WTC11 (cell line): ENCODE measurements at regions not wholly inside any gene's neighbourhood (a gene's known extent, or its start where the extent isn't known, plus 50 kb on each side); places are given as distances from the start of the nearest gene placed in this dataset.

Experiments used
- ATAC-seq: fragments of 200-7000 bp; cut with Tn5 transposase; 2 replicates; pipeline ENCODE4 v1.10.0; 2021; ENCODE audit warnings: mild to moderate bottlenecking, moderate library complexity
- CTCF ChIA-PET: fragments of 300-600 bp; sonication (Branson Sonifier 250); formaldehyde crosslinking; loops from one replicate; lab custom pipeline; 2021; ENCODE audit warnings: antibody characterized with exemption; lab: Charles Lee
- POLR2A ChIA-PET: fragments of 350-600 bp; sonication (Branson Sonifier 250); formaldehyde crosslinking; loops from one replicate; lab custom pipeline; 2021; ENCODE audit warnings: antibody characterized with exemption; lab: Charles Lee
- DNase-seq: peaks from one replicate; pipeline ENCODE4 v3.0.0; 2021; ENCODE audit warnings: low spot score
- H3K27ac Mint-ChIP-seq: 2 replicates; pipeline ENCODE4 v1.8.0; 2021; ENCODE audit warnings: mixed read lengths
- H3K27me3 Mint-ChIP-seq: 2 replicates; pipeline ENCODE4 v1.8.0; 2021; ENCODE audit warnings: low read depth, mild to moderate bottlenecking, moderate library complexity, mixed read lengths
- H3K36me3 Mint-ChIP-seq: 2 replicates; pipeline ENCODE4 v1.8.0; 2021; ENCODE audit warnings: mixed read lengths
- H3K4me1 Mint-ChIP-seq: 2 replicates; pipeline ENCODE4 v1.8.0; 2022; ENCODE audit warnings: mixed read lengths
- H3K4me3 Mint-ChIP-seq: 2 replicates; pipeline ENCODE4 v1.8.0; 2021; ENCODE audit warnings: mild to moderate bottlenecking, moderate library complexity, mixed read lengths
- H3K9me3 Mint-ChIP-seq: 2 replicates; pipeline ENCODE4 v1.8.0; 2021; ENCODE audit warnings: mixed read lengths
- ATF1 ChIP-seq: sonication (generic); formaldehyde crosslinking; IDR thresholded peaks from 2 replicates; pipeline ENCODE4 v1.8.1; 2023; ENCODE audit warnings: mild to moderate bottlenecking, moderate library complexity, missing genetic modification reagents
- ELF4 ChIP-seq: sonication (generic); formaldehyde crosslinking; IDR thresholded peaks from 2 replicates; pipeline ENCODE4 v1.8.1; 2022; ENCODE audit warnings: low read depth, mild to moderate bottlenecking, moderate library complexity, missing genetic modification reagents
- ETV6 ChIP-seq: sonication (generic); formaldehyde crosslinking; IDR thresholded peaks from 2 replicates; pipeline ENCODE4 v1.8.1; 2022; ENCODE audit warnings: mild to moderate bottlenecking, missing genetic modification reagents
- GRHL2 ChIP-seq: fragments of 250-450 bp; sonication (Bioruptor Pico); IDR thresholded peaks from 2 replicates; pipeline ENCODE4 v1.8.0; 2022; ENCODE audit warnings: mild to moderate bottlenecking, moderate library complexity; ENCODE audit not compliant: insufficient replicate concordance, severe bottlenecking
- GTF2I ChIP-seq: fragments of 250-450 bp; sonication (Bioruptor Pico); conservative IDR thresholded peaks from 2 replicates; pipeline ENCODE4 v1.4.0; 2021; ENCODE audit warnings: mild to moderate bottlenecking
- IRF2 ChIP-seq: sonication (generic); formaldehyde crosslinking; IDR thresholded peaks from 2 replicates; pipeline ENCODE4 v1.8.0; 2022; ENCODE audit warnings: low read depth, missing genetic modification reagents, borderline replicate concordance
- JAZF1 ChIP-seq: fragments of 250-450 bp; sonication (Bioruptor Pico); IDR thresholded peaks from 2 replicates; pipeline ENCODE4 v1.9.0; 2021; ENCODE audit warnings: moderate library complexity, mild to moderate bottlenecking, inconsistent platforms
- JUN ChIP-seq: sonication (generic); formaldehyde crosslinking; IDR thresholded peaks from 2 replicates; pipeline ENCODE4 v1.8.0; 2023; ENCODE audit warnings: mild to moderate bottlenecking, missing genetic modification reagents
- NFYB ChIP-seq: sonication (generic); formaldehyde crosslinking; conservative IDR thresholded peaks from 2 replicates; pipeline ENCODE4 v1.8.0; 2022; ENCODE audit warnings: low read depth, missing genetic modification reagents
- NR1H2 ChIP-seq: sonication (generic); formaldehyde crosslinking; IDR thresholded peaks from 2 replicates; pipeline ENCODE4 v1.9.0; 2021; ENCODE audit warnings: mild to moderate bottlenecking, moderate library complexity, missing genetic modification reagents
- NR2C2 ChIP-seq: sonication (generic); formaldehyde crosslinking; IDR thresholded peaks from 2 replicates; pipeline ENCODE4 v1.8.0; 2022; ENCODE audit warnings: mild to moderate bottlenecking, missing genetic modification reagents
- OVOL2 ChIP-seq: fragments of 250-450 bp; sonication (Bioruptor Pico); IDR thresholded peaks from 2 replicates; pipeline ENCODE4 v1.9.0; 2021; ENCODE audit warnings: mild to moderate bottlenecking, borderline replicate concordance
- PRRX2 ChIP-seq: fragments of 250-450 bp; sonication (Bioruptor Pico); IDR thresholded peaks from 2 replicates; pipeline ENCODE4 v1.8.0; 2021; ENCODE audit warnings: mild to moderate bottlenecking
- RELA ChIP-seq: sonication (generic); formaldehyde crosslinking; IDR thresholded peaks from 2 replicates; pipeline ENCODE4 v1.8.1; 2022; ENCODE audit warnings: missing genetic modification reagents, mild to moderate bottlenecking, borderline replicate concordance
- SMAD3 ChIP-seq: sonication (generic); formaldehyde crosslinking; IDR thresholded peaks from 2 replicates; pipeline ENCODE4 v1.8.0; 2022; ENCODE audit warnings: missing genetic modification reagents, mild to moderate bottlenecking, borderline replicate concordance
- SOX15 ChIP-seq: fragments of 250-450 bp; sonication (Bioruptor Pico); IDR thresholded peaks from 2 replicates; pipeline ENCODE4 v1.9.0; 2021; ENCODE audit warnings: mild to moderate bottlenecking
- ZBTB21 ChIP-seq: sonication (generic); formaldehyde crosslinking; IDR thresholded peaks from 2 replicates; pipeline ENCODE4 v1.8.1; 2023; ENCODE audit warnings: mild to moderate bottlenecking, missing genetic modification reagents, borderline replicate concordance
- ZNF263 ChIP-seq: sonication (generic); formaldehyde crosslinking; IDR thresholded peaks from 2 replicates; pipeline ENCODE4 v1.8.1; 2022; ENCODE audit warnings: low read depth, mild to moderate bottlenecking, moderate library complexity, missing genetic modification reagents
- ZNF317 ChIP-seq: sonication (generic); formaldehyde crosslinking; IDR thresholded peaks from 2 replicates; pipeline ENCODE4 v1.8.1; 2023; ENCODE audit warnings: low read depth, mild to moderate bottlenecking, moderate library complexity, missing genetic modification reagents, borderline replicate concordance
- ZNF396 ChIP-seq: fragments of 250-450 bp; sonication (Bioruptor Pico); IDR thresholded peaks from 2 replicates; pipeline ENCODE4 v1.8.0; 2021; ENCODE audit warnings: mild to moderate bottlenecking, moderate library complexity, borderline replicate concordance
- ZNF423 ChIP-seq: fragments of 250-450 bp; sonication (Bioruptor Pico); IDR thresholded peaks from 2 replicates; pipeline ENCODE4 v2.1.2; 2022; ENCODE audit warnings: mild to moderate bottlenecking, moderate library complexity
- TF ChIP-seq, protein P1 (sequence below): sonication (generic); formaldehyde crosslinking; IDR thresholded peaks from 2 replicates; pipeline ENCODE4 v1.8.0; 2023; ENCODE audit warnings: missing genetic modification reagents
- TF ChIP-seq, protein P2 (sequence below): sonication (generic); formaldehyde crosslinking; IDR thresholded peaks from 2 replicates; pipeline ENCODE4 v1.8.0; 2023; ENCODE audit warnings: mild to moderate bottlenecking, missing genetic modification reagents
- TF ChIP-seq, protein P3 (sequence below): fragments of 250-450 bp; sonication (Bioruptor Pico); IDR thresholded peaks from 2 replicates; pipeline ENCODE4 v1.9.0; 2021; ENCODE audit warnings: mild to moderate bottlenecking
- TF ChIP-seq, protein P4 (sequence below): fragments of 250-450 bp; sonication (Bioruptor Pico); IDR thresholded peaks from 2 replicates; pipeline ENCODE4 v1.9.0; 2021; ENCODE audit warnings: moderate library complexity, mild to moderate bottlenecking, inconsistent platforms, borderline replicate concordance
- TF ChIP-seq, protein P5 (sequence below): sonication (generic); formaldehyde crosslinking; IDR thresholded peaks from 2 replicates; pipeline ENCODE4 v1.8.1; 2022; ENCODE audit warnings: mild to moderate bottlenecking, missing genetic modification reagents, moderate library complexity, borderline replicate concordance
- TF ChIP-seq, protein P6 (sequence below): fragments of 250-450 bp; sonication (Bioruptor Pico); IDR thresholded peaks from 2 replicates; pipeline ENCODE4 v1.9.0; 2021; ENCODE audit warnings: mild to moderate bottlenecking
- TF ChIP-seq, protein P7 (sequence below): sonication (generic); formaldehyde crosslinking; IDR thresholded peaks from 2 replicates; pipeline ENCODE4 v1.8.1; 2022; ENCODE audit warnings: low read depth, mild to moderate bottlenecking, moderate library complexity, missing genetic modification reagents, borderline replicate concordance

DNA sequence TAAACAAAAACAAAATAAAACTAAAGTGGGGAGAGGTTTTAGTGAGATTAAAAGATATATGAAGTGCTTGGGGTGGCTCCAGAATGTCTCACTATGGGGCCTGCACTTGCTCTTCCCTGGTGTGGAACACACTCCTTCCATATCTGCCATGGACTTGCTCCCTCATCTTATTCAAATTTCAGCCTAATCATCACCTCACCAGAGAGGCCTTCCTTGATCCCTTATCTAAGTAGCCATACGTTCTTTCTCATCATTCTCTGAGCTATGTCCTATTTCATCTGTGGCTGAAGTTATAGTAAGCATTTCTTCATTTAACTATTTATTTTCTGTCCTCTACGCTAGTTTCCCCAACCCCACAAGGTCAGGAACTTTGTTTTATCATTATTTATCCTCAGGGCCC lies 511.7 kb downstream of the NTRK3 start:
- ChIA-PET POLR2A (no interaction called here), CTCF (no interaction called here)
- TF ChIP-seq, protein P1, sequence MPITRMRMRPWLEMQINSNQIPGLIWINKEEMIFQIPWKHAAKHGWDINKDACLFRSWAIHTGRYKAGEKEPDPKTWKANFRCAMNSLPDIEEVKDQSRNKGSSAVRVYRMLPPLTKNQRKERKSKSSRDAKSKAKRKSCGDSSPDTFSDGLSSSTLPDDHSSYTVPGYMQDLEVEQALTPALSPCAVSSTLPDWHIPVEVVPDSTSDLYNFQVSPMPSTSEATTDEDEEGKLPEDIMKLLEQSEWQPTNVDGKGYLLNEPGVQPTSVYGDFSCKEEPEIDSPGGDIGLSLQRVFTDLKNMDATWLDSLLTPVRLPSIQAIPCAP (CRISPR knock-in tag) = no peak
- no peak for TF ChIP-seq NR2C2
- TF ChIP-seq ZNF423 (CRISPR knock-in tag) = no peak
- TF ChIP-seq ATF1 (CRISPR knock-in tag) = no peak
- TF ChIP-seq JAZF1 = no peak
- no peak for TF ChIP-seq RELA
- TF ChIP-seq, protein P2, sequence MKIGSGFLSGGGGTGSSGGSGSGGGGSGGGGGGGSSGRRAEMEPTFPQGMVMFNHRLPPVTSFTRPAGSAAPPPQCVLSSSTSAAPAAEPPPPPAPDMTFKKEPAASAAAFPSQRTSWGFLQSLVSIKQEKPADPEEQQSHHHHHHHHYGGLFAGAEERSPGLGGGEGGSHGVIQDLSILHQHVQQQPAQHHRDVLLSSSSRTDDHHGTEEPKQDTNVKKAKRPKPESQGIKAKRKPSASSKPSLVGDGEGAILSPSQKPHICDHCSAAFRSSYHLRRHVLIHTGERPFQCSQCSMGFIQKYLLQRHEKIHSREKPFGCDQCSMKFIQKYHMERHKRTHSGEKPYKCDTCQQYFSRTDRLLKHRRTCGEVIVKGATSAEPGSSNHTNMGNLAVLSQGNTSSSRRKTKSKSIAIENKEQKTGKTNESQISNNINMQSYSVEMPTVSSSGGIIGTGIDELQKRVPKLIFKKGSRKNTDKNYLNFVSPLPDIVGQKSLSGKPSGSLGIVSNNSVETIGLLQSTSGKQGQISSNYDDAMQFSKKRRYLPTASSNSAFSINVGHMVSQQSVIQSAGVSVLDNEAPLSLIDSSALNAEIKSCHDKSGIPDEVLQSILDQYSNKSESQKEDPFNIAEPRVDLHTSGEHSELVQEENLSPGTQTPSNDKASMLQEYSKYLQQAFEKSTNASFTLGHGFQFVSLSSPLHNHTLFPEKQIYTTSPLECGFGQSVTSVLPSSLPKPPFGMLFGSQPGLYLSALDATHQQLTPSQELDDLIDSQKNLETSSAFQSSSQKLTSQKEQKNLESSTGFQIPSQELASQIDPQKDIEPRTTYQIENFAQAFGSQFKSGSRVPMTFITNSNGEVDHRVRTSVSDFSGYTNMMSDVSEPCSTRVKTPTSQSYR (CRISPR knock-in tag) = no peak
- TF ChIP-seq, protein P3, sequence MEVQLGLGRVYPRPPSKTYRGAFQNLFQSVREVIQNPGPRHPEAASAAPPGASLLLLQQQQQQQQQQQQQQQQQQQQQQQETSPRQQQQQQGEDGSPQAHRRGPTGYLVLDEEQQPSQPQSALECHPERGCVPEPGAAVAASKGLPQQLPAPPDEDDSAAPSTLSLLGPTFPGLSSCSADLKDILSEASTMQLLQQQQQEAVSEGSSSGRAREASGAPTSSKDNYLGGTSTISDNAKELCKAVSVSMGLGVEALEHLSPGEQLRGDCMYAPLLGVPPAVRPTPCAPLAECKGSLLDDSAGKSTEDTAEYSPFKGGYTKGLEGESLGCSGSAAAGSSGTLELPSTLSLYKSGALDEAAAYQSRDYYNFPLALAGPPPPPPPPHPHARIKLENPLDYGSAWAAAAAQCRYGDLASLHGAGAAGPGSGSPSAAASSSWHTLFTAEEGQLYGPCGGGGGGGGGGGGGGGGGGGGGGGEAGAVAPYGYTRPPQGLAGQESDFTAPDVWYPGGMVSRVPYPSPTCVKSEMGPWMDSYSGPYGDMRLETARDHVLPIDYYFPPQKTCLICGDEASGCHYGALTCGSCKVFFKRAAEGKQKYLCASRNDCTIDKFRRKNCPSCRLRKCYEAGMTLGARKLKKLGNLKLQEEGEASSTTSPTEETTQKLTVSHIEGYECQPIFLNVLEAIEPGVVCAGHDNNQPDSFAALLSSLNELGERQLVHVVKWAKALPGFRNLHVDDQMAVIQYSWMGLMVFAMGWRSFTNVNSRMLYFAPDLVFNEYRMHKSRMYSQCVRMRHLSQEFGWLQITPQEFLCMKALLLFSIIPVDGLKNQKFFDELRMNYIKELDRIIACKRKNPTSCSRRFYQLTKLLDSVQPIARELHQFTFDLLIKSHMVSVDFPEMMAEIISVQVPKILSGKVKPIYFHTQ (CRISPR knock-in tag) = no peak
- no peak for TF ChIP-seq ETV6 (CRISPR knock-in tag)
- TF ChIP-seq JUN (CRISPR knock-in tag) = no peak
- TF ChIP-seq, protein P4, sequence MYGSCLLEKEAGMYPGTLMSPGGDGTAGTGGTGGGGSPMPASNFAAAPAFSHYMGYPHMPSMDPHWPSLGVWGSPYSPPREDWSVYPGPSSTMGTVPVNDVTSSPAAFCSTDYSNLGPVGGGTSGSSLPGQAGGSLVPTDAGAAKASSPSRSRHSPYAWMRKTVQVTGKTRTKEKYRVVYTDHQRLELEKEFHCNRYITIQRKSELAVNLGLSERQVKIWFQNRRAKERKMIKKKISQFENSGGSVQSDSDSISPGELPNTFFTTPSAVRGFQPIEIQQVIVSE (CRISPR knock-in tag) = no peak
- no peak for TF ChIP-seq GTF2I (CRISPR knock-in tag)
- TF ChIP-seq PRRX2 (CRISPR knock-in tag) = no peak
- TF ChIP-seq, protein P5, sequence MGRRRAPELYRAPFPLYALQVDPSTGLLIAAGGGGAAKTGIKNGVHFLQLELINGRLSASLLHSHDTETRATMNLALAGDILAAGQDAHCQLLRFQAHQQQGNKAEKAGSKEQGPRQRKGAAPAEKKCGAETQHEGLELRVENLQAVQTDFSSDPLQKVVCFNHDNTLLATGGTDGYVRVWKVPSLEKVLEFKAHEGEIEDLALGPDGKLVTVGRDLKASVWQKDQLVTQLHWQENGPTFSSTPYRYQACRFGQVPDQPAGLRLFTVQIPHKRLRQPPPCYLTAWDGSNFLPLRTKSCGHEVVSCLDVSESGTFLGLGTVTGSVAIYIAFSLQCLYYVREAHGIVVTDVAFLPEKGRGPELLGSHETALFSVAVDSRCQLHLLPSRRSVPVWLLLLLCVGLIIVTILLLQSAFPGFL (CRISPR knock-in tag) = no peak
- no peak for TF ChIP-seq SOX15 (CRISPR knock-in tag)
- TF ChIP-seq SMAD3 (CRISPR knock-in tag) = no peak
- TF ChIP-seq GRHL2 (CRISPR knock-in tag) = no peak
- no peak for TF ChIP-seq ZBTB21 (CRISPR knock-in tag)
- Mint-ChIP-seq H3K27me3 (no peaks in the 10 kb centered on the region), H3K9me3 (no peaks in the 10 kb centered on the region), H3K4me1 (no peaks in the 10 kb centered on the region), H3K36me3 (no peaks in the 10 kb centered on the region), H3K27ac (no peak overlapping the region), H3K4me3 (no peak overlapping the region)
- DNase-seq (no peak), ATAC-seq (no peak)

DNA sequence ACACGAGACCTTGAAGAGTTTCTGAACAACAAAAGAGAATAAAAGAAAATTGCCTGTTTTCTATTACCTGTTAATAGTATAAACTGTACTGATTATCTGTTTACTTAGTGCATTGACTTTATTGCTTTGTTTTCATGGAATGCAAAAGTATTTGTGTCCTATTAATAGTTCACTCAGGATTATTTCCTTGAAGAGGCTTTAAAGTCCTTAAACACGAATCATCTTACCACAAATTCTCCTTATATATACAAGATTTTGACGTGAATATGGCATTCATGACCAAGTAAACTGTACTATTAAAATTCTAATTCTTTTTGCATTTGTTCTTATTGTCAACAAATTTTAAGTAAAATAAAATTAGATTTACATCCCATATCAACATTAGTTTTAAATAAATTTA lies 513.0 kb downstream of the NTRK3 start:
- H3K4me3 Mint-ChIP-seq = no peak overlapping the region
- ChIA-PET CTCF (no interaction called here), POLR2A (no interaction called here)
- no peak overlapping the region for H3K27ac Mint-ChIP-seq
- ATAC-seq = no peak
- H3K9me3 Mint-ChIP-seq = no peaks in the 10 kb centered on the region
- no peak for DNase-seq
- no peaks in the 10 kb centered on the region for H3K27me3 Mint-ChIP-seq
- H3K36me3 Mint-ChIP-seq = no peaks in the 10 kb centered on the region
- no peaks in the 10 kb centered on the region for H3K4me1 Mint-ChIP-seq
- TF ChIP-seq ZNF317 (CRISPR knock-in tag) (no peak), NR1H2 (CRISPR knock-in tag) (no peak), ELF4 (CRISPR knock-in tag) (no peak), OVOL2 (CRISPR knock-in tag) (no peak), ZBTB21 (CRISPR knock-in tag) (no peak), NFYB (CRISPR knock-in tag) (no peak), IRF2 (no peak), SMAD3 (CRISPR knock-in tag) (no peak), ZNF396 (no peak), ATF1 (CRISPR knock-in tag) (no peak), ZNF263 (CRISPR knock-in tag) (no peak)
- TF ChIP-seq, protein P6, sequence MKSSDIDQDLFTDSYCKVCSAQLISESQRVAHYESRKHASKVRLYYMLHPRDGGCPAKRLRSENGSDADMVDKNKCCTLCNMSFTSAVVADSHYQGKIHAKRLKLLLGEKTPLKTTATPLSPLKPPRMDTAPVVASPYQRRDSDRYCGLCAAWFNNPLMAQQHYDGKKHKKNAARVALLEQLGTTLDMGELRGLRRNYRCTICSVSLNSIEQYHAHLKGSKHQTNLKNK (CRISPR knock-in tag) = no peak
- TF ChIP-seq, protein P7, sequence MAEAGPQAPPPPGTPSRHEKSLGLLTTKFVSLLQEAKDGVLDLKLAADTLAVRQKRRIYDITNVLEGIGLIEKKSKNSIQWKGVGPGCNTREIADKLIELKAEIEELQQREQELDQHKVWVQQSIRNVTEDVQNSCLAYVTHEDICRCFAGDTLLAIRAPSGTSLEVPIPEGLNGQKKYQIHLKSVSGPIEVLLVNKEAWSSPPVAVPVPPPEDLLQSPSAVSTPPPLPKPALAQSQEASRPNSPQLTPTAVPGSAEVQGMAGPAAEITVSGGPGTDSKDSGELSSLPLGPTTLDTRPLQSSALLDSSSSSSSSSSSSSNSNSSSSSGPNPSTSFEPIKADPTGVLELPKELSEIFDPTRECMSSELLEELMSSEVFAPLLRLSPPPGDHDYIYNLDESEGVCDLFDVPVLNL = no peak
